Brain microvascular endothelial cell (primary cell): ENCODE measurements at regions not wholly inside any gene's neighbourhood (a gene's known extent, or its start where the extent isn't known, plus 50 kb on each side); places are given as distances from the start of the nearest gene placed in this dataset.

Experiments used
- DNase-seq: peaks from one replicate; pipeline ENCODE4 v3.0.0-alpha.2; 2020
- H3K27ac ChIP-seq: fragments of 250-450 bp; sonication (Bioruptor Pico); 2 replicates; pipeline ENCODE4 v1.5.1; 2020; ENCODE audit warnings: mild to moderate bottlenecking, moderate library complexity
- H3K27me3 ChIP-seq: fragments of 250-450 bp; sonication (Bioruptor Pico); replicated peaks from 2 replicates; pipeline ENCODE4 v1.5.1; 2020; ENCODE audit warnings: mild to moderate bottlenecking
- H3K36me3 ChIP-seq: fragments of 250-450 bp; sonication (Bioruptor Pico); replicated peaks from 2 replicates; pipeline ENCODE4 v1.5.1; 2020; ENCODE audit warnings: mild to moderate bottlenecking
- H3K4me3 ChIP-seq: 2 replicates; pipeline ENCODE4 v1.5.1; 2011; ENCODE audit warnings: low read depth, mild to moderate bottlenecking, control low read depth, low read length, moderate library complexity
- CTCF ChIP-seq: IDR thresholded peaks from 2 replicates; pipeline ENCODE4 v1.5.1; 2011; ENCODE audit warnings: low read depth, mild to moderate bottlenecking, moderate library complexity, low read length, control low read depth, inconsistent platforms; ENCODE audit errors: missing control alignments
- in situ Hi-C: cut with HindIII; loops from 2 replicates; pipeline ENCODE4 v1.10.0; 2017; ENCODE audit warnings: low sequenced_read_pairs, low pct_ligation_motif_present

GRCh38 chr9:135183528-135184180, 96.2 kb downstream of the OLFM1 start:
- in situ Hi-C loops: no loop called here
- H3K4me3 ChIP-seq: no peak overlapping the region
- no peaks in the 10 kb centered on the region for H3K27me3 ChIP-seq
- H3K36me3 ChIP-seq: no peaks in the 10 kb centered on the region
- TF ChIP-seq CTCF: no peak
- H3K27ac ChIP-seq: no peak overlapping the region
- no peak for DNase-seq

- in situ Hi-C loops: no loop called here
- H3K27ac ChIP-seq: no peak overlapping the region
- no peak overlapping the region for H3K4me3 ChIP-seq
- H3K36me3 ChIP-seq: no peaks in the 10 kb centered on the region
- no peak for TF ChIP-seq CTCF
- DNase-seq: no peak
- H3K27me3 ChIP-seq: no peaks in the 10 kb centered on the region
These were observed 96.9 kb downstream of the OLFM1 start for GRCh38 chr9:135184181-135185053.

- no peak overlapping the region for H3K4me3 ChIP-seq
- no peak for TF ChIP-seq CTCF
- DNase-seq: no peak
- H3K36me3 ChIP-seq: no peaks in the 10 kb centered on the region
- H3K27me3 ChIP-seq: no peaks in the 10 kb centered on the region
- in situ Hi-C loops: no loop called here
- no peak overlapping the region for H3K27ac ChIP-seq
These were observed 97.6 kb downstream of the OLFM1 start for GRCh38 chr9:135185060-135185459.

DNA sequence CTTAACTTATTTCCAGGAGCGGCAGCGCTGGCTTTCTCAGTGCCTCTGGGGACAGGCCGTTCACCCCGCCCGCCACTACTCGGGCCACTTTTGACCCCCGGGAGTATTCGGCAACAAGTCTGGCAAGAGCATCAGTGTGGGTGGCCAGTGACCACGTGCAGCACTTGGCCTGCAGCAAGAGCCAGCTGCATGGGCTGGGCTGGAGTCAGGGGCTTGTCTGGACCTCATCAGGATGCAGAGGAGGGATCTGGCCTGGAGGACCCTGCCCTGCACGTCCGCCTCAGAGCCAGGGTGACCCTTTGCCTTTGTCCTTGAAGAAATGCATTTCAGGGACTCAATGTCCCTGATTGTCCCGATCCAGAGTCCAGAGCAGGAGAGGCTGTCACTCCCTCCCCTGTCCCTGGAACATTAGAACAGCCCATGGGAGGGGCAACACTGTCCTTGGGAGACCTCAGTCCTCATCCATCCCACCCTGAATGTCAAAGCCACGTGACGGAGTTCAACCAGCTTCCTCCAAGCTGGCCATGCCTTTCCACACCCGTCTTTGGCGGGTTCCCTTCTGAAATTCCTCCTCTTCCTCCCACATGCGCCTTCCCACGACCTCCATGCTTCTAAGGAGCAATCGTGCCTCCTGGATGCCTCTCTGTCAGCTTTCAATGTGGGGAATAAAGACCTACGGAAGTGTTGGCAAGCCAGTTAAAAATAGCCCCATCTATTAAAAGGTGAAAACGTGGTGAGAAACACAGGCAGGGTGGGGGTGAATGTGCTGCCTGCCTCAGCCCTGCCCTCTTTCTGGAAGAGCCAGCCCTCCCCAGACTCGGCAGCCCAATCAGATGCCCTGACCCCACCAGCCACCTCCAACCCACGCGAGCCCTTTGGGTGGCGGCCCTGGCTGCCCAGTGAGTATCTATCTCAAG, 99.0 kb downstream of the OLFM1 start:
- TF ChIP-seq CTCF: no peak
- Histone ChIP-seq H3K27me3 (no peaks in the 10 kb centered on the region), H3K4me3 (no peak overlapping the region), H3K36me3 (no peaks in the 10 kb centered on the region), H3K27ac (no peak overlapping the region)
- no peak for DNase-seq
- in situ Hi-C loops: no loop called here

- no peak for DNase-seq
- Histone ChIP-seq H3K4me3 (no peak overlapping the region), H3K27ac (no peak overlapping the region), H3K36me3 (no peaks in the 10 kb centered on the region), H3K27me3 (no peaks in the 10 kb centered on the region)
- in situ Hi-C loops: no loop called here
- no peak for TF ChIP-seq CTCF
These were observed 99.9 kb downstream of the OLFM1 start for GRCh38 chr9:135187365-135187764.
